Panc1 (cell line): ENCODE measurements at regions not wholly inside any gene's neighbourhood (a gene's known extent, or its start where the extent isn't known, plus 50 kb on each side); places are given as distances from the start of the nearest gene placed in this dataset.

Experiments
- CTCF ChIP-seq: fragments of 450-650 bp; IDR thresholded peaks from 2 replicates; pipeline ENCODE4 v1.5.1; 2017; ENCODE audit warnings: mild to moderate bottlenecking
- POLR2AphosphoS5 ChIP-seq: IDR thresholded peaks from 2 replicates; pipeline ENCODE4 v1.6.1; 2012; ENCODE audit warnings: mild to moderate bottlenecking, low read depth, low read length, moderate library complexity
- REST ChIP-seq, 2 experiments: IDR thresholded peaks; 2 replicates each; pipeline ENCODE4 v1.6.1; 2011 to 2012; ENCODE audit warnings: low read depth in 2 of 2, control low read depth in 1 of 2, low read length in 1 of 2, mild to moderate bottlenecking in 1 of 2, moderate library complexity in 1 of 2; ENCODE audit not compliant: insufficient read depth in 1 of 2
- SIN3A ChIP-seq: IDR thresholded peaks from 2 replicates; pipeline ENCODE4 v1.6.1; 2012; ENCODE audit warnings: low read depth, mild to moderate bottlenecking, low read length, moderate library complexity, borderline replicate concordance; ENCODE audit not compliant: insufficient read depth
- TCF7L2 ChIP-seq: IDR thresholded peaks from 2 replicates; pipeline ENCODE4 v1.6.1; 2011; ENCODE audit warnings: mild to moderate bottlenecking, low read depth, low read length, inconsistent platforms

GRCh38 chr7:24372961-24373955, 89.3 kb downstream of the NPY start:
- TF ChIP-seq CTCF (no peak), TCF7L2 (no peak), POLR2AphosphoS5 (no peak), REST (IDR thresholded peaks at IDR 0.05; ENCODE audit: insufficient read depth in 1 of 2, low read depth in 2 of 2, low read length in 1 of 2) (no peak), SIN3A (no peak)
